NCI-H187 (cell line): ENCODE measurements at regions not wholly inside any gene's neighbourhood (a gene's known extent, or its start where the extent isn't known, plus 50 kb on each side); places are given as distances from the start of the nearest gene placed in this dataset.
"Not testable (repeated sequence)": the region's sequence is repeated elsewhere in the genome, so short reads cannot be mapped to it uniquely, and the experiment has no call there.

ENCODE experiments used
- DNase-seq, 2 experiments: peaks; one replicate each; lab custom pipeline; 2025; lab: John Stamatoyannopoulos, UW

GRCh38 chr11:29627541-29627940 lies 389.3 kb downstream of the KCNA4 start:
- no peak for DNase-seq

GRCh38 chr11:29623144-29623722 lies 393.6 kb downstream of the KCNA4 start:
- DNase-seq = no peak

GRCh38 chr11:29616611-29617010 lies 400.2 kb downstream of the KCNA4 start:
- DNase-seq = no peak

GRCh38 chr11:29612423-29612822 lies 404.4 kb downstream of the KCNA4 start:
- DNase-seq = no peak

GRCh38 chr11:29606330-29607031 lies 410.3 kb downstream of the KCNA4 start:
- DNase-seq = no peak

- DNase-seq = not testable (repeated sequence)
Observed at GRCh38 chr11:29600151-29600575, 416.7 kb downstream of the KCNA4 start.

GRCh38 chr11:29584342-29584741 lies 432.5 kb downstream of the KCNA4 start:
- no peak for DNase-seq

GRCh38 chr11:29578806-29579205 lies 438.0 kb downstream of the KCNA4 start:
- no peak for DNase-seq

GRCh38 chr11:29564486-29564885 lies 452.3 kb downstream of the KCNA4 start:
- DNase-seq = no peak

- DNase-seq = no peak
Observed at GRCh38 chr11:29562183-29562582, 454.6 kb downstream of the KCNA4 start.

- DNase-seq = no peak
Observed at GRCh38 chr11:29553990-29554389, 462.8 kb downstream of the KCNA4 start.

GRCh38 chr11:29538339-29539036 lies 478.3 kb downstream of the KCNA4 start:
- DNase-seq = no peak

GRCh38 chr11:29534836-29535235 lies 482.0 kb downstream of the KCNA4 start:
- DNase-seq = no peak

GRCh38 chr11:29530961-29531360 lies 485.9 kb downstream of the KCNA4 start:
- DNase-seq = no peak

- DNase-seq = no peak
Observed at GRCh38 chr11:29527391-29527936, 489.4 kb downstream of the KCNA4 start.

GRCh38 chr11:29518389-29519174 lies 498.2 kb downstream of the KCNA4 start:
- no peak for DNase-seq

- DNase-seq = no peak
Observed at GRCh38 chr11:29511394-29511793, 505.4 kb downstream of the KCNA4 start.

GRCh38 chr11:29507376-29507775 lies 509.5 kb downstream of the KCNA4 start:
- no peak for DNase-seq

- DNase-seq = no peak
Observed at GRCh38 chr11:29495676-29496075, 521.2 kb downstream of the KCNA4 start.

GRCh38 chr11:29490938-29491337 lies 525.9 kb downstream of the KCNA4 start:
- no peak for DNase-seq

GRCh38 chr11:29486301-29486700 lies 530.5 kb downstream of the KCNA4 start:
- DNase-seq = no peak

- DNase-seq = no peak
Observed at GRCh38 chr11:29485641-29486040, 531.2 kb downstream of the KCNA4 start.
